ENCODE measurements at regions not wholly inside any gene's neighbourhood (a gene's known extent, or its start where the extent isn't known, plus 50 kb on each side); places are given as distances from the start of the nearest gene placed in this dataset.

DNA sequence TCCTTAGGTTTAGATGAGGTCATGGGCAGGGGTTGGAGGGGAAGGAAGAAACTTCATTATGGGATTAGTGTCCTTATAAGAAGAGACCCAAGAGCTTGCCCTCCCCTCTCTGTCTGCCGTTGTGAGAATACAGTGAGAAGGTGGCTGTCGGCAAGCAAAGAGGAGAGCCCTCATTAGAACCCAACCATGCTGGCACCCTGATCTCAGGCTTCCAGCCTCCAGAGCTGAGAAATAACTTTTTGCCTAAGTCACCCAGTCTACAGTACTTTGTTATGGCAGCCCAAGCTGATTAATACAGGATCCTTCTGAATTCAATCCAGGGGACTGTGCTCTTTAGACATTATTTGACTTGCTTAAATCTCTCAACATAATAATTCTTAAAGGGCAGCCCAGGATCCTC lies 209.0 kb downstream of the RNF152 start:
- TF ChIP-seq TOX (CRISPR knock-in tag; IDR thresholded peaks at IDR 0.05; ENCODE audit: borderline replicate concordance), result no peak
- TF ChIP-seq ZFP3 (CRISPR knock-in tag; IDR thresholded peaks at IDR 0.05), result no peak
- TF ChIP-seq BACH2 (CRISPR knock-in tag; IDR thresholded peaks at IDR 0.05; ENCODE audit: borderline replicate concordance), result no peak
- TF ChIP-seq, protein P1, sequence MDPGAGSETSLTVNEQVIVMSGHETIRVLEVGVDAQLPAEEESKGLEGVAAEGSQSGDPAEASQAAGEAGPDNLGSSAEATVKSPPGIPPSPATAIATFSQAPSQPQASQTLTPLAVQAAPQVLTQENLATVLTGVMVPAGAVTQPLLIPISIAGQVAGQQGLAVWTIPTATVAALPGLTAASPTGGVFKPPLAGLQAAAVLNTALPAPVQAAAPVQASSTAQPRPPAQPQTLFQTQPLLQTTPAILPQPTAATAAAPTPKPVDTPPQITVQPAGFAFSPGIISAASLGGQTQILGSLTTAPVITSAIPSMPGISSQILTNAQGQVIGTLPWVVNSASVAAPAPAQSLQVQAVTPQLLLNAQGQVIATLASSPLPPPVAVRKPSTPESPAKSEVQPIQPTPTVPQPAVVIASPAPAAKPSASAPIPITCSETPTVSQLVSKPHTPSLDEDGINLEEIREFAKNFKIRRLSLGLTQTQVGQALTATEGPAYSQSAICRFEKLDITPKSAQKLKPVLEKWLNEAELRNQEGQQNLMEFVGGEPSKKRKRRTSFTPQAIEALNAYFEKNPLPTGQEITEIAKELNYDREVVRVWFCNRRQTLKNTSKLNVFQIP (CRISPR knock-in tag; IDR thresholded peaks at IDR 0.05; ENCODE audit: borderline replicate concordance, low read depth), result no peak
